Stomach (tissue), 8 donors: ENCODE measurements at regions not wholly inside any gene's neighbourhood (a gene's known extent, or its start where the extent isn't known, plus 50 kb on each side); places are given as distances from the start of the nearest gene placed in this dataset.

Experiments
- DNase-seq, 2 donors: peaks; one replicate each; pipeline versions ENCODE4 v3.0.0 to v3.0.0-alpha.2; 2013 to 2019
- H3K27ac ChIP-seq, 5 donors: fragments of 200-600 bp in 4 of 5; sonication (generic) in 4 of 5; one replicate each; pipeline ENCODE4 v1.5.1; 2013 to 2019; ENCODE audit warnings: mild to moderate bottlenecking in 1 of 5, moderate library complexity in 1 of 5
- H3K27me3 ChIP-seq, 3 donors: fragments of 200-600 bp; sonication (generic); one replicate each; pipeline ENCODE4 v1.5.1; 2017 to 2019; ENCODE audit warnings: mixed run types in 1 of 3
- H3K36me3 ChIP-seq, 4 donors: fragments of 200-600 bp; sonication (generic); 1 replicate in 3 of 4; 2 replicates in 1 of 4; pipeline ENCODE4 v1.5.1; 2016 to 2019
- H3K4me1 ChIP-seq, 4 donors: fragments of 200-600 bp; sonication (generic); one replicate each; pipeline ENCODE4 v1.5.1; 2016 to 2019
- H3K4me3 ChIP-seq, 4 donors: fragments of 200-600 bp; sonication (generic) in 3 of 4; one replicate each; pipeline ENCODE4 v1.5.1; 2016 to 2019; ENCODE audit warnings: mild to moderate bottlenecking in 1 of 4
- H3K9me3 ChIP-seq, 4 donors: fragments of 200-600 bp; sonication (generic); one replicate each; pipeline ENCODE4 v1.5.1; 2016 to 2019
- EP300 ChIP-seq: sonication (generic); formaldehyde crosslinking; IDR thresholded peaks from one replicate; pipeline ENCODE4 v1.6.1; 2017; ENCODE audit warnings: antibody characterized with exemption
- POLR2A ChIP-seq, 4 donors: fragments of 450-650 bp; IDR thresholded peaks; one replicate each; pipeline ENCODE4 v1.6.1; 2016; ENCODE audit warnings: antibody characterized with exemption in 4 of 4, control low read depth in 2 of 4, mild to moderate bottlenecking in 1 of 4, moderate library complexity in 1 of 4
- POLR2AphosphoS5 ChIP-seq, 3 donors: sonication (generic); formaldehyde crosslinking; IDR thresholded peaks; one replicate each; pipeline ENCODE4 v1.6.1; 2016; ENCODE audit warnings: antibody characterized with exemption in 3 of 3
- WGBS, 5 donors: extraction: QIAGEN DNeasy Blood & Tissue Kit in 3 of 5; methylation state at CpG; one replicate each; pipeline versions ENCODE4 v1.1.5 to v1.1.7; 2013 to 2018; 5-methylcytosine and 5-hydroxymethylcytosine counted together
- intact Hi-C: fragments of 100-400 bp; cut with DNase I; formaldehyde crosslinking; loops from one replicate; pipeline ENCODE4 v1.15.1; 2023; ENCODE audit warnings: low total_unique reads
- TF ChIP-seq, protein P1 (sequence below), 7 experiments: fragments of 450-650 bp in 4 of 7; fragments of 200-600 bp in 3 of 7; sonication (generic) in 3 of 7; IDR thresholded peaks; one replicate each; pipeline ENCODE4 v1.5.1; 2016 to 2019; ENCODE audit warnings: antibody characterized with exemption in 7 of 7, control low read depth in 2 of 7, mild to moderate bottlenecking in 1 of 7
- donor health status: healthy with polysubstance abuse.
- donor health status: Bipolar disorder and iron deficiency.
- donor health status: healthy.

DNA sequence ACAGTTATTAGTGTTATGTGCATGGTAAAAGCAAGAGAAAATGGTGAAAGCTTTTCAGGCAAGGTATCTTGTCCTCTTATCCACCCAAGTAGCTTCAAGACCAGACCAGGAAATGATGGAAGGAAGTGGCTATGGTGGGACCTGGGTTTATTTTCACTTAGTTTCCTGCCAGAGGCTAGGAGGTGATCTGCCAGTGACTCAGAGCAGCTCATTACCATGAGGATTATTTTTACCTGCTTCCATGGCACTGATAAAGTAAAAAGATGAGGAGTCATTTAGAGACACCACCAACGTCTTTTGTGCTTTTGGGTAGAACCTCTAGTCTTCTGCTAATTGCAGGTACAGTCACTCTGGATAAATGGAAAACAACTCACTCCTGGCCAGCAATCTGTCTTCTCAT is 339.9 kb upstream of the KIRREL3 start:
- Histone ChIP-seq H3K27me3 (no peaks in the 10 kb centered on the region), H3K36me3 (no peaks in the 10 kb centered on the region), H3K9me3 (no peaks in the 10 kb centered on the region), H3K4me1 (no peaks in the 10 kb centered on the region), H3K4me3 (no peak overlapping the region), H3K27ac (no peak overlapping the region)
- no peak for DNase-seq
- TF ChIP-seq POLR2A (IDR thresholded peaks at IDR 0.05) (no peak), POLR2AphosphoS5 (IDR thresholded peaks at IDR 0.05) (no peak), EP300 (no peak)
- TF ChIP-seq, protein P1, sequence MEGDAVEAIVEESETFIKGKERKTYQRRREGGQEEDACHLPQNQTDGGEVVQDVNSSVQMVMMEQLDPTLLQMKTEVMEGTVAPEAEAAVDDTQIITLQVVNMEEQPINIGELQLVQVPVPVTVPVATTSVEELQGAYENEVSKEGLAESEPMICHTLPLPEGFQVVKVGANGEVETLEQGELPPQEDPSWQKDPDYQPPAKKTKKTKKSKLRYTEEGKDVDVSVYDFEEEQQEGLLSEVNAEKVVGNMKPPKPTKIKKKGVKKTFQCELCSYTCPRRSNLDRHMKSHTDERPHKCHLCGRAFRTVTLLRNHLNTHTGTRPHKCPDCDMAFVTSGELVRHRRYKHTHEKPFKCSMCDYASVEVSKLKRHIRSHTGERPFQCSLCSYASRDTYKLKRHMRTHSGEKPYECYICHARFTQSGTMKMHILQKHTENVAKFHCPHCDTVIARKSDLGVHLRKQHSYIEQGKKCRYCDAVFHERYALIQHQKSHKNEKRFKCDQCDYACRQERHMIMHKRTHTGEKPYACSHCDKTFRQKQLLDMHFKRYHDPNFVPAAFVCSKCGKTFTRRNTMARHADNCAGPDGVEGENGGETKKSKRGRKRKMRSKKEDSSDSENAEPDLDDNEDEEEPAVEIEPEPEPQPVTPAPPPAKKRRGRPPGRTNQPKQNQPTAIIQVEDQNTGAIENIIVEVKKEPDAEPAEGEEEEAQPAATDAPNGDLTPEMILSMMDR (IDR thresholded peaks at IDR 0.05), result no peak
- intact Hi-C loops, result loop anchor here (10.0 kb wide), 1 partner anchor 906 kb away; no protein-coding TSS in a partner anchor
- 35 to 67% (median 49%) methylated on average over 1 of the region's 1 CpG for WGBS, 5 donors

DNA sequence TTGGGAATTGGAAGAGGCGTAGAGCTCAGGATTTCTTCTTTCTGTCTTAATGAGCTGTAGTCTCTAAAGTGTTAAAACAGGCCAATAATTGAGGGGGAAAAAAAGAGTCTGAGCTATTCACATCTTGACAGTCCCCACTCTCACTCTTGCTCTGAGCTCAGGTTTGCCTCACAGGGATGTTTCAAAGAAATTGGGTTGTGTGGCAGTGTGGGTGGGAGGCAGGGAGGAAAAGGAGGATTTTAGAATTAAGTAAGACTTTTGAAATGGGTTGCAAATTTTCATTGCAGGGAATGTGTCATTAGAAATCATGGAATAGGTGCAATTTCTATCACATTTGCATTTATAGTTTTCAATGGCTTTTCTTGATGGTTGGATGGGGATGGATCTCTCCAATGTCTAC is 338.8 kb upstream of the KIRREL3 start:
- intact Hi-C loops, result no loop called here
- no peak overlapping the region for H3K4me3 ChIP-seq
- DNase-seq, result no peak
- 80 to 93% (median 89%) methylated on average over 1 of the region's 1 CpG for WGBS, 5 donors
- H3K36me3 ChIP-seq, result no peaks in the 10 kb centered on the region
- peaks cover 0 to 1% (median 0%) of the 10 kb centered on the region in 4 donors for H3K9me3 ChIP-seq
- TF ChIP-seq POLR2A (IDR thresholded peaks at IDR 0.05), result no peak
- no peak for TF ChIP-seq POLR2AphosphoS5 (IDR thresholded peaks at IDR 0.05)
- TF ChIP-seq EP300, result no peak
- TF ChIP-seq, protein P1 (IDR thresholded peaks at IDR 0.05), result no peak
- no peak overlapping the region for H3K27ac ChIP-seq
- no peaks in the 10 kb centered on the region for H3K4me1 ChIP-seq
- no peaks in the 10 kb centered on the region for H3K27me3 ChIP-seq

DNA sequence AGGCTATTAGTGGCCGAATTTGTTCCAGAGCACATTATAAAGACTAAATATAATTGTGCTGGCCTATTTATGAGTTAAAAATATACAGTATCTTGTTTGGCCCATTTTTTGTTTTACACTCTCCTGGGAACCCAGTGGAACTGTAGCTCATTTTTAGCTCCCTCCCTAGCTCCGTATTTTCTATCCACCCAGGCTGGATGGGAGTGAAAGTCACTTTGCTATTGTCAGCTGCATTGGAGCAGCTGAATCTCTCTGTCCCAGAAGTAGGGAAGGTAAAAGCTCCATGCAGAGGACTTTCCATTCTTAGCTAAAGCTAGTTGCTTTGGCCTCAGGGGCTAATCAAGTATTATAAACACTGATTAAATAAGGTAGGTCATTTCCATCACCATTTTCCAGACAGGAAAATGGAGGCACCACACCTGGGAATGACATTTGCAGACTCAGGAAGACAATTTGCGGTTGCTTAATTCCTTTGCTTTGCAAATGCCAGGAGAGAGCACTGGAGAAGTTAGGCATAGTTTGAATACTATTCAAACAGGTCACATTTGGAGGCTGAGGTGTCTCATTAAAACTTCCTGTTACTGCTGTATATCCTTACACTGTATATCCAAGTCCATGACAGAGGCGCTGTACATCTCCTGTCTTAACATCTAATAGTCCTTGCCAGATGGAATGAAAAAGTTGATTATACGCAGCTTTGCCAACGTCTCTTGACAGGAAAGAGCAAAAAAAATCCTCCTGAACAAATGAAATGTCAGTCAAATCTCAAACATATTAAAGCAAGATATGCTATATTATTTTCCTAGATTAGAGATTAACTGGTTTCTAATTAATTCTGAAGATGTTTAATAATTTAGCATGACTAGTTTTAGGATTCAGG is 338.1 kb upstream of the KIRREL3 start:
- no peak overlapping the region for H3K27ac ChIP-seq
- H3K4me3 ChIP-seq, result no peak overlapping the region
- H3K27me3 ChIP-seq, result no peaks in the 10 kb centered on the region
- 64 to 78% (median 75%) methylated on average over 6 of the region's 6 CpGs for WGBS, 5 donors
- intact Hi-C loops, result no loop called here
- H3K9me3 ChIP-seq, result peaks cover 0 to 7% (median 0%) of the 10 kb centered on the region in 4 donors
- no peak for TF ChIP-seq POLR2AphosphoS5 (IDR thresholded peaks at IDR 0.05)
- TF ChIP-seq POLR2A (IDR thresholded peaks at IDR 0.05), result no peak
- TF ChIP-seq EP300, result no peak
- TF ChIP-seq, protein P1 (IDR thresholded peaks at IDR 0.05), result no peak
- H3K4me1 ChIP-seq, result no peaks in the 10 kb centered on the region
- H3K36me3 ChIP-seq, result no peaks in the 10 kb centered on the region
- DNase-seq, result no peak

DNA sequence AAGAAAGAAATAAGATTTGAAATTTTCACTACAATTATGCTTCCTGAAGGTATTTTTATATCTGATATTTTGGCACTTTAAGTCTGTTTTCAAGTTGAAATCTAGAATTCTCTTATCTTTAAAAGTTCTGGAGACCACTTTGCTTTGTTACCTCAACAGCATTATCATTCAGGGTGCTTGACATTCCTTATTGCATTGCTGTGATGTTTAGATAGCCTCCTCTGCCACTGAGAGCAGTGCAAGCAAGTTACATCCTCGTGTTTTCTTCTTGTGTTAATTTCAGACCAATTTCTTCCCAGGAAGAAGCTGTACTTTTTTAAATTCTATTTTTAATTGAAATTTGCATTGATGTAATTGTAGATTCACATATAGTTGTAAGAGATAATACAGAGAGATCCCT is 333.9 kb upstream of the KIRREL3 start:
- H3K36me3 ChIP-seq, result no peaks in the 10 kb centered on the region
- H3K4me3 ChIP-seq, result no peak overlapping the region
- H3K4me1 ChIP-seq, result no peaks in the 10 kb centered on the region
- 46 to 71% (median 60%) methylated on average over 1 of the region's 1 CpG for WGBS, 5 donors
- intact Hi-C loops, result no loop called here
- peaks cover 0 to 14% (median 3%) of the 10 kb centered on the region in 4 donors for H3K9me3 ChIP-seq
- H3K27me3 ChIP-seq, result no peaks in the 10 kb centered on the region
- no peak overlapping the region for H3K27ac ChIP-seq
- TF ChIP-seq POLR2A (IDR thresholded peaks at IDR 0.05) (no peak), EP300 (no peak), POLR2AphosphoS5 (IDR thresholded peaks at IDR 0.05) (no peak)
- TF ChIP-seq, protein P1 (IDR thresholded peaks at IDR 0.05), result no peak
- no peak for DNase-seq
